AG10803 (cell line): ENCODE measurements at regions not wholly inside any gene's neighbourhood (a gene's known extent, or its start where the extent isn't known, plus 50 kb on each side); places are given as distances from the start of the nearest gene placed in this dataset.
A peak's percentile ranks its signal among the peaks of the same experiment; 100 is the strongest.

Source experiments
- DNase-seq: peaks from one replicate; pipeline ENCODE4 v3.0.0; 2010; ENCODE audit warnings: low read depth
- H3K4me3 ChIP-seq: 2 replicates; pipeline ENCODE4 v1.5.1; 2011; ENCODE audit warnings: mild to moderate bottlenecking, low read length, control low read depth
- TF ChIP-seq, protein P1 (sequence below): conservative IDR thresholded peaks from 2 replicates; pipeline ENCODE4 v1.5.1; 2011; ENCODE audit warnings: mild to moderate bottlenecking, low read length, control low read depth, inconsistent platforms

DNA sequence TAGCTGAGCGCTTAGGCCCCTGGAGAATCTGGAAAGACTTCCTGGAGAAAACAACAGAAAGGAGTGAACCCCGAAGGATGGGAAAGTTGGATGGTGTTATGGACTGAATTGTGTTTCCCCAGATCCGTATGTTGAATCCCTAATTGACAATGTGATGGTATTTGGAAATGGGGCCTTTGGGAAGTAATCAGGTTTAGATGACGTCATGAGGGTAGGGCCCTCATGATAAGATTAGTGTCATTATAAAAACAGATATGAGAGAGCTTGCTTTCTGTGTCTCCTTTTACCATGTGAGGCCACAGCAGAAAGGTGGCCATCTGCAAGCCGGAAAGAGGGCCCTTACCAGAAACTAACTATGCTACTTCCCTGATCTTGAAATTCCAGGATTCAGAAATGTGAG, 159.5 kb downstream of the QDPR start:
- TF ChIP-seq, protein P1, sequence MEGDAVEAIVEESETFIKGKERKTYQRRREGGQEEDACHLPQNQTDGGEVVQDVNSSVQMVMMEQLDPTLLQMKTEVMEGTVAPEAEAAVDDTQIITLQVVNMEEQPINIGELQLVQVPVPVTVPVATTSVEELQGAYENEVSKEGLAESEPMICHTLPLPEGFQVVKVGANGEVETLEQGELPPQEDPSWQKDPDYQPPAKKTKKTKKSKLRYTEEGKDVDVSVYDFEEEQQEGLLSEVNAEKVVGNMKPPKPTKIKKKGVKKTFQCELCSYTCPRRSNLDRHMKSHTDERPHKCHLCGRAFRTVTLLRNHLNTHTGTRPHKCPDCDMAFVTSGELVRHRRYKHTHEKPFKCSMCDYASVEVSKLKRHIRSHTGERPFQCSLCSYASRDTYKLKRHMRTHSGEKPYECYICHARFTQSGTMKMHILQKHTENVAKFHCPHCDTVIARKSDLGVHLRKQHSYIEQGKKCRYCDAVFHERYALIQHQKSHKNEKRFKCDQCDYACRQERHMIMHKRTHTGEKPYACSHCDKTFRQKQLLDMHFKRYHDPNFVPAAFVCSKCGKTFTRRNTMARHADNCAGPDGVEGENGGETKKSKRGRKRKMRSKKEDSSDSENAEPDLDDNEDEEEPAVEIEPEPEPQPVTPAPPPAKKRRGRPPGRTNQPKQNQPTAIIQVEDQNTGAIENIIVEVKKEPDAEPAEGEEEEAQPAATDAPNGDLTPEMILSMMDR = no peak
- no peak overlapping the region for H3K4me3 ChIP-seq
- no peak for DNase-seq

GRCh38 chr4:17347445-17347844, 164.4 kb downstream of the QDPR start:
- peak; percentile 35 for DNase-seq
- H3K4me3 ChIP-seq = no peak overlapping the region
- TF ChIP-seq, protein P1 = peak; percentile 72

GRCh38 chr4:17339376-17339775, 172.5 kb downstream of the QDPR start:
- TF ChIP-seq, protein P1 = no peak
- no peak overlapping the region for H3K4me3 ChIP-seq
- DNase-seq = no peak

DNA sequence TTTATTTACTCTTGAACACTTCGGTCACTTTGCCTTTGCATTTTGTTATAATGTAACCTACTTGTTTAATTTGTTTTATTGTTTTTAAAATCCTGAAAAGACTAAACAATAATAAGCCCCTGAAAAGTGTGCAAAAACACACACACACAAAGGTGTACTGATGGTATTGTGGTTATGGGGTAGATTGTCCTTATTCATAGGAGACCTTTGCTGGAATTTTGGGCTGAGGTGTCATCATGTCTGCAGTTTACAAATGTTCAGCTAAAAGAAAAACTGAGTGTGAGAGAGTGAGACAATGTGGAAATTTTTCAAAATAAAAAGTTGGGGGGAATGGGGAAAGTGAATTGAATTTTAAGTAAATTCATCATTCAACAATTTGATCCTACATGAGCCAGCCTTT, 174.9 kb downstream of the QDPR start:
- no peak overlapping the region for H3K4me3 ChIP-seq
- TF ChIP-seq, protein P1 = no peak
- DNase-seq = no peak

DNA sequence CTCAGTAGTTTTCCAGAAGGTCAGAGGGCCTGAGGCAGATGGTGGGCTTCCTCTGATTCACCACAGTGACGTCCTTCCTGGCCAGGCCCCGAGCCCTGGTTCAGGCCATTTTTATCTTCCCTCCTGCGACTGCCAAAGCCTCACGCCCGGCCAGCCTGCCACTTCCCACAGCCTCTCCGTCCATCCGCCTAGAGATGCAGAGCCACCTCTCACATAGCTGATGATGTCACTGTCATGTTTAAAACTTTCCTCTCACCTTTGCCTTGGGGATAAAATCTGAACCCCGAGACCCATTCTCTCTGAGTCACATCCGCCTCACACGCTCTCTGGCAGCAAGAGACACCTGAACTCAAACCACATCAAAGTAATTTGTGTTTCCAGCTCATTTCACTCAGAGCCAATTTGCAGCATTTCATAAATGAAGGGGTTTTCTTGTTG, 175.3 kb downstream of the QDPR start:
- no peak overlapping the region for H3K4me3 ChIP-seq
- TF ChIP-seq, protein P1 = no peak
- DNase-seq = no peak

DNA sequence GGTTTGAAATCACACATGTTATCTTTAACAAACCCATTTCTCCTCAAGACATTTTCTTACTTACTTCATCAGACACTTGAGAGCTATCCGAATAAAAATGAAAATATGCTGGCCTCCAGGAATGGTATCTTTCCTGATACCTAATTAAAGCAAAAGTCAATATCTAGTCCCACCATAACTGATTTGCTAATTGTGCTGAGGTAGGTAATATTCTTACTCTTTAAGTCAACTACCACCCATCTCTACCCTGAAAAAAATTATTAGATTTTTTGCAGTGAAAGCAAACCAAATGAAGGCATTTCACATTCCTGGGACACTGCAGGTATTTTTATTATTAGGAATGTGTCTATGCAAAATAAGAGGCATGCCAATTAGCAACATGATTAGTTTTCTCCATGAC, 175.8 kb downstream of the QDPR start:
- DNase-seq = no peak
- no peak overlapping the region for H3K4me3 ChIP-seq
- TF ChIP-seq, protein P1 = no peak

DNA sequence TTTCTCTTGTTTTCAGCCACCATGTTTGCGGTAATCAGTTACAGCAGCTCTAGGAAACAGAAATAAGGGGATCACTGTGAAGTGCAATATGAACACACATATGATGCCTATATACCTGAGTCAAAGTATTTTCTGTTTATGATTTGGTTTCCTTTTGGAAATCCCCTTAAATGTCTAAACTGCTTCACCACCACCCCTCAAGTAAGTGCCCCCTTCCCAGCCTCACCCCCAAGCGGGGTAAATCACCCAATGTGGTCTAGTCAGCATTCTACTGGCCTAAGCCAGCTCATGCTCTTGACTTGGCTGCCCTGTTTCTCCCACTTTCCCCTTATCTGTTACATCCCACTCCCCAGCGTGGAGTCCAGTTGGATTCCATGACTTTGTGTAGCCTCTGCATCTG, 176.5 kb downstream of the QDPR start:
- DNase-seq = no peak
- H3K4me3 ChIP-seq = no peak overlapping the region
- TF ChIP-seq, protein P1 = no peak
